Testis (tissue), 2 donors: ENCODE measurements at regions not wholly inside any gene's neighbourhood (a gene's known extent, or its start where the extent isn't known, plus 50 kb on each side); places are given as distances from the start of the nearest gene placed in this dataset.

ENCODE experiments used
- POLR2A ChIP-seq: fragments of 450-650 bp; IDR thresholded peaks from one replicate; pipeline ENCODE4 v1.6.1; 2017; ENCODE audit warnings: antibody characterized with exemption, mild to moderate bottlenecking, moderate library complexity
- TF ChIP-seq, protein P1 (sequence below), 3 experiments: fragments of 450-650 bp in 2 of 3; fragments of 200-600 bp in 1 of 3; sonication (generic) in 1 of 3; IDR thresholded peaks; one replicate each; pipeline ENCODE4 v1.5.1; 2016 to 2019; ENCODE audit warnings: antibody characterized with exemption in 3 of 3, mild to moderate bottlenecking in 2 of 3, moderate library complexity in 1 of 3

DNA sequence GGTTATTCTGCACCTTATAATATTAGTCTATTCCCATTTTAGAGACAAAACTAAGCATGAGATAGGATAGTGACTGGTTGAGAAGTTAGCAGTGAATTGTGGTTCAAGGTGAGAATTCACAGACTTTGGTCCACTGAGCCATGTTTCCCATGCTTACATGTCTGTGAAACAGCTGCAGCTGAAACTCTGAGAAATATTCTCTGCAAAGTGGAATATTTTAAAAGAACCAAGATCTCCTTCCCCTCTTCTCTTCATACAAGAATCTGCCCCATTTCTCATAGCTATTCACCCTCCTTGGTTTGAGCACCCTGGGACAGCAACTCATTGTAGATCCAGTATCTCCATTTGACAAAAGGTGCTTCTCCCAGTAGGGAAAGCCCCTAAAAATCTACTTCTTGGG lies 70.2 kb upstream of the TMEM170B start:
- TF ChIP-seq, protein P1, sequence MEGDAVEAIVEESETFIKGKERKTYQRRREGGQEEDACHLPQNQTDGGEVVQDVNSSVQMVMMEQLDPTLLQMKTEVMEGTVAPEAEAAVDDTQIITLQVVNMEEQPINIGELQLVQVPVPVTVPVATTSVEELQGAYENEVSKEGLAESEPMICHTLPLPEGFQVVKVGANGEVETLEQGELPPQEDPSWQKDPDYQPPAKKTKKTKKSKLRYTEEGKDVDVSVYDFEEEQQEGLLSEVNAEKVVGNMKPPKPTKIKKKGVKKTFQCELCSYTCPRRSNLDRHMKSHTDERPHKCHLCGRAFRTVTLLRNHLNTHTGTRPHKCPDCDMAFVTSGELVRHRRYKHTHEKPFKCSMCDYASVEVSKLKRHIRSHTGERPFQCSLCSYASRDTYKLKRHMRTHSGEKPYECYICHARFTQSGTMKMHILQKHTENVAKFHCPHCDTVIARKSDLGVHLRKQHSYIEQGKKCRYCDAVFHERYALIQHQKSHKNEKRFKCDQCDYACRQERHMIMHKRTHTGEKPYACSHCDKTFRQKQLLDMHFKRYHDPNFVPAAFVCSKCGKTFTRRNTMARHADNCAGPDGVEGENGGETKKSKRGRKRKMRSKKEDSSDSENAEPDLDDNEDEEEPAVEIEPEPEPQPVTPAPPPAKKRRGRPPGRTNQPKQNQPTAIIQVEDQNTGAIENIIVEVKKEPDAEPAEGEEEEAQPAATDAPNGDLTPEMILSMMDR (IDR thresholded peaks at IDR 0.05): no peak
- TF ChIP-seq POLR2A: no peak
